GM21737 (cell line): ENCODE measurements at regions not wholly inside any gene's neighbourhood (a gene's known extent, or its start where the extent isn't known, plus 50 kb on each side); places are given as distances from the start of the nearest gene placed in this dataset.

Experiments
- ATAC-seq: cut with Tn5 transposase; IDR thresholded peaks from one replicate; pipeline ENCODE4 v1.9.1; 2021; ENCODE audit warnings: mild to moderate bottlenecking, moderate library complexity; ENCODE audit not compliant: unreplicated experiment

- no peak for ATAC-seq
Observed at GRCh38 chr13:67351909-67352308, 121.8 kb upstream of the PCDH9 start.

DNA sequence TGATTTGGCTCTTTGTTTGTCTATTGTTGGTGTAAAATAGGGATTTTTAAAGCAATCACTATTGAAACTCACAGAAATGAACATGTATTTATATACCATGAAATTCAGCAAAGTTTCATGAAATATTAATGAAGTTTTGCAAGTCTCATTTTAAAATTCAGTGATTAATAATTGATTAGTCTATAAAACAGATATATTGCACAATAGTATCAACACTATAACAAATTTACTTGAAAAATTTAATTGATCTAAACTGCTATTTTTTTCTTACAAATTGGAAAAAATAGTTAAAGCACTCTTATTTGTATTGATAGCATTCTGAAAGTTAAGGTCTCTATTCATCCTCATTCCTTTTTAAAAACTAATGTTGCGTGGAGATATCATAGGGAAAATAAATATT lies 121.0 kb upstream of the PCDH9 start:
- no peak for ATAC-seq

GRCh38 chr13:67343777-67344176 lies 113.6 kb upstream of the PCDH9 start:
- ATAC-seq: no peak

- ATAC-seq: no peak
Observed at GRCh38 chr13:67341406-67341805, 111.3 kb upstream of the PCDH9 start.

DNA sequence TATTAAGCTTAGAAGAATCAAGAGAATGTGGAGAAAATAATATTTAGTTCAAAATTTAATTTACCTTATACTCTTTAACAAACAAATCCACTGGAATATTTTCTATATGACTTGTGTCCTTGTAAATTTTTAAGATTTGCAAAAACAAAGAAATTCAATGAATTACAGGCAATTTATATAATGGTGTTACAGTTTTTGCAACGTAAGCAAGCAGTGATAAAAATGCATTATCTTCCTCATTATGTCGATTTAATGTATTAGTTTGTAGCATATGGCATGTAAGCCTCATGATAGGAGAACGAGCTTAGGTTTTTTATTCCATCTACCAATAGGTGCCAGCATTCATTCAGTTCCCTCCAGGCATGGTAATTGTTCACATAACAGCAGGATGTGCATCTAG lies 100.0 kb upstream of the PCDH9 start:
- ATAC-seq: no peak

DNA sequence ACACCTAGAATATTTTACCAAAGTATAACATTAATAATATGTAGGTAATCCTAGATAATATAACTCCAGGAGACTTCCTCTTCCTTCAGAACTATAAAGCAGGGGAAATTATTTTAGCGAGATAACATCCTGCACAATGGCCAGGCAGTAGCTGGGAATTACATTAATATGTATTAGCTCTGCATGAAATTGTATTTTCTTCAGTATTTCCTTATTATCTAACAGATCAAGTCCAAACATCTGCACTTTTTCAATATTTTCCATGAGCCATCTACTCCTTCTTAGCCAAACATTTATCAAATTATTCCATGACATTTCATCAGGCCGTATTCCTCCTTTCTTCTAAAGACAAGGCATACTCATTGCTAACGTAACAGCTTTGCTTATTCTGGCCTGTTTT lies 98.8 kb upstream of the PCDH9 start:
- no peak for ATAC-seq

- no peak for ATAC-seq
Observed at GRCh38 chr13:67318860-67319259, 88.7 kb upstream of the PCDH9 start.

- ATAC-seq: no peak
Observed at GRCh38 chr13:67318398-67318797, 88.3 kb upstream of the PCDH9 start.

DNA sequence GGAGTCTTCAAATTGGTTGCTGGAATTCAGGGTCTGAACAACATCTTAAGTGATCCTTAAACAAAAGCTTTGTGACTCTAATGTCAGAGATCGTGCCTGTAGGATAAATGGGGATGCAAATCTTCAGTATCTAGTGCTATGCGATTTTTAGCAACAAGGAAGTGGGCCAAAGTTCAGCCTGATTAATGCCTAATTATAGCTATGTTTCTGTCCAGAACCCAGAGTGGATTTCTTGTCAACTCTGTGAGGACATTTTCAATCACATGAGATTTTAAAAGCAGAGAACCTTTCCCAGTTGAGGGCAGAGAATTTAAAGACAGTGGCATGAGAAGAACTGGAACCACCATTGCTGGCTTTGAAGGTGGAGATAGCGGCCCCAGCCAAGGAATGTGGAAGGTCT lies 84.3 kb upstream of the PCDH9 start:
- no peak for ATAC-seq

DNA sequence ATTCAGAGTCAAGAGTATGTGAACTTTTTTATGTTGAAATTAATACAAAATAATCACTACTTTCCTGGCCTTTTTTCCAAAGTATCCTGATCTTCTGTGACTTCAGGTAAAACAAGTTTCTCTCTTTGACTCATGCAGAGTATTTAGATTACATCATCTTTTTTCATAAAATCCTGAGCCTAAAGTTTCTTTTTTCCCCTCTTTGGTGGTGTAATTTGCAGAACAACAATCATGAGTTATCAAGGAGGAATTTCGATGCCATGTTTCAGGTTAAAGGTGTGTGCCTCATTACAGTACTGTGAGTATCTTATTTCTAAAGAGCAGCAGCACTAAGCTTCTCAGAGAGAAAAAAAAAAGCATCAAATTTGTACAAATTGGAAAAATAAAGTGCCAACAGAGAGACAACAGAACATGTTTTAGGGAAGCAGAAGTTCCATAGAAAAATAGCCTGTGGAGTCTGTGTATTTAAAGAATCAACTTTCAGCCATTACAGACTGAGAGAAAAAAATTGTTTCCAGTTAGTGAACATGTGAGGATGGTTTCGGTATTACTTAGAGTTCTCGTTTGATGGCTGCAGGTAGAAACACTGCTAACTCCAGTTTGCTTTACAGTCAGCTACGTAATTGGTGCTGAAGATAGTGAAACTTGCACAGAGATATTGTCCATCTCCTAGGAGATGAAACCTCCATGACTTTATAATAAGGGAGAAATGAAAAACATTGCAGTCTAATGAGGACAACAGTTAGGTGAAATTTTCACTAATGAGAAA lies 78.1 kb upstream of the PCDH9 start:
- ATAC-seq: no peak

DNA sequence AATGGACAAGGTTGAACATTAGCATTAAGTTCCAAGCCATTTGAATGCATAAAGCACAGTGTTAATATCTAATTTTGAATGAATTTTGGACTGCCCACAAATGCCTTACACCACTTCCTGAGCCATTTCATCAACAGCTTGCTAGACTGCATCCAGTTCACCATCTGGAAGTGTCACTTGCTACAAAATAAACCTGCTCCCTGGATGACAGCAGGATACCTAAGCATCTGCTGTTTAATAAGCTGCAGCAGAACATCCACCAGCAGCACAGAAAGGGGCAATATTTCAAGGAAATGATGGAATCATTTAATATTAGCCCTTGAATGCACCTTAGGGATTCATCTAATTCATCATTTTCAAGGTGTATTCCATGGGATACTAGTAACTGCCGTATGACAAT lies 76.6 kb upstream of the PCDH9 start:
- ATAC-seq: no peak

DNA sequence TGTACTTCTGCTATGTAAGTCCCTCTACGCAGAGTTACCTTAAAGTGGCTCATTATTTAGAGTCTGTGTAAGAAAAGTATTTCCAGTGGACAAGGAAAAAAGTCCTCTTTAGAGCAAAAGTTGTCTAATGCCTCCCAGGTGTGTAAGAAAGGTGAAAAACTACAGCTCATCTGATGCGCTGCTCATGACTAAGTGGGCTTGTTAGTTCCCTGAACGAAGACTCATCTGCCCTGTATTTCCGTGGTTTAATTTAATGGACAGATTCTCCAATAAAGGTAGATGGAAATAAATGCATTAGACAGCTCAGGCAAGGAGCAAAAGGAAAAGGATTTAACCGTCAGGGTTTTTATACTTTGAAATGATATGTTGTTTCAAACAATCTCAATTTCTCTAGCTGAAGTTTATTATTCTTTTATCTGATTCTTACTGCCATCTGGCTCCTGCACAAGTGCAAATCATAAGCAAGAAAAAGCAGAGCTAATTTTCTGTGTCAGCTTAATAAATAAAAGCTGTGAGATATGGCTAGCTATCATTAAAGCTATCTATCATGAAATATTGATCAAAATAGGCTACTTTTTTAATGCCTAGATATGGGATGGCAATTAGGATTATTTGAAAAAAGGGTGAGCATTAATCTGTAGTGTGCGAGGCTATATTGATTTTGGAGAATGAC lies 73.7 kb upstream of the PCDH9 start:
- no peak for ATAC-seq

GRCh38 chr13:67299751-67300150 lies 69.6 kb upstream of the PCDH9 start:
- ATAC-seq: no peak

DNA sequence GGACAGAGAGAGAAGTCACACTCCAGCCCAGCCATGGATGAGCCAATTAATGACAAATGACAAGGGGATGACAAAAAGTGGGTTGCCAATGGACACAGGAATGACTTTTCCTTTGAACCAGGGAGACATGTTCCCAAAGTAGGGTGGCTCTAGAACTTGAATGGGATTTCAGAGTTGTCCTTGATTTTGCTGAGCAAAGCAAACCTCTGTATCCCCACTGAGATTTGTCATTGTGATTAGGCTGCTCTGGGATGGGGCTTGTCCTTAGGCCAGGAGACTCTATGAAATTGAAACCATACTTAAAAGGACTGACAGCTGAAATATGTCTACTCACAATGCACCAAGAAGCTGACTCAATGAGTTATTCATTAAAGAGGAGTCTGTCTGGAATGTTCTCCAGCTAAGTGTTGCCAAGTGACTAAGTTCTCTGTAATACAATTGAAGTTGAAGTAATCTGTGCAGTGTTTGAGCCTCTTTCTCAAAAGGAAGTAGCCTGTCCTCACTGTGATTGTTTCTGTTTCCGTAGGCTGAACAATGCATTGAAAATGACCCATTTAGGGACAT lies 69.0 kb upstream of the PCDH9 start:
- ATAC-seq: no peak

- ATAC-seq: no peak
Observed at GRCh38 chr13:67298297-67298696, 68.2 kb upstream of the PCDH9 start.

GRCh38 chr13:67296511-67296910 lies 66.4 kb upstream of the PCDH9 start:
- no peak for ATAC-seq

DNA sequence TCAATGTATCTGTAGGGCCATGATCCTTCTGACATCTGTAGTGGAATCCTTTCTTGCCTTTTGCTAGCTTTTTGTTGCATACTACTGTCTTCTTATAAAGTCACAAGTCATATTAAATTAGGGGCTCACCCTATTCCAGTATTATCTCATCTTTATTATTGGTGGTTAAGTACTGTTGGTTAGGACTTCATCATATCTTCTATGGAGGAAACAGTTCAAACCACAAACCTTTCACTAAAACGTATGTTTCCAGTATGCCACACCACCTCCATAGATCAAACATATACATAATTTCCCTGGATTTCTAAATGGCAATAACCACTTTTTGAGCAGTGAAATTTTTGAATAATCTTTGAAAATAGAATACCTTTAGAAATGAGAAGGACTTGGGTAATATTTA lies 62.8 kb upstream of the PCDH9 start:
- no peak for ATAC-seq

GRCh38 chr13:67285611-67286010 lies 55.5 kb upstream of the PCDH9 start:
- ATAC-seq: no peak

DNA sequence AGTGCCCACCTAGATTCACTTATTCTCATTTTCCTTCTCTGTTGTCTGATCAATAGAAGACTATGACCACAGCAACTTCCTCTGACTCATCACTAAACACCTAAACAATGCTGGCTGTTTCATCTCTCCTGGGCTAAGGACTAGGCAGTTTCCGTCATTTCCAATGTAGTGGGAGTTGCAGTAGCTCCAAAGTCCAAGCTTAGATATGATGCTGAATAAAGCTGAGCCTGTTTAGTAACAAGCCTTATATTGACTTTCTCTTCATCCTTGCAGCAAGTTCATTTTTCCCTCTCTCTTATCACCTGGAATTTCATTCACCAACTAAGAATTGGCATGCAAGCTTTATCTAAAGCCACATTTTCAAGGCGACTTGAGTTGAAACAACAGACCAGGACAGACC lies 53.5 kb upstream of the PCDH9 start:
- ATAC-seq: no peak

- no peak for ATAC-seq
Observed at GRCh38 chr13:67281466-67281865, 51.3 kb upstream of the PCDH9 start.
